Ovary (tissue), 7 donors: ENCODE measurements at regions not wholly inside any gene's neighbourhood (a gene's known extent, or its start where the extent isn't known, plus 50 kb on each side); places are given as distances from the start of the nearest gene placed in this dataset.

ENCODE experiments used
- DNase-seq, 5 donors: peaks; one replicate each; pipeline ENCODE4 v3.0.0-alpha.2; 2019 to 2020
- H3K27ac ChIP-seq, 2 donors: fragments of 200-600 bp; one replicate each; pipeline versions ENCODE4 v1.5.1 to v1.8.0; 2019 to 2022
- H3K27me3 ChIP-seq: fragments of 200-600 bp; one replicate; pipeline ENCODE4 v1.8.0; 2022
- H3K36me3 ChIP-seq: fragments of 200-600 bp; sonication (generic); one replicate; pipeline ENCODE4 v1.5.1; 2019
- H3K4me1 ChIP-seq: one replicate; pipeline ENCODE4 v1.8.1; 2013; ENCODE audit warnings: mild to moderate bottlenecking, moderate library complexity; ENCODE audit not compliant: insufficient read depth
- H3K4me3 ChIP-seq: fragments of 200-600 bp; sonication (generic); one replicate; pipeline ENCODE4 v1.5.1; 2017
- H3K9me3 ChIP-seq, 2 donors: fragments of 200-600 bp in 1 of 2; sonication (generic) in 1 of 2; one replicate each; pipeline versions ENCODE4 v1.5.1 to v1.8.1; 2013 to 2019; ENCODE audit warnings: mild to moderate bottlenecking in 1 of 2, moderate library complexity in 1 of 2
- EP300 ChIP-seq: sonication (generic); formaldehyde crosslinking; IDR thresholded peaks from one replicate; pipeline ENCODE4 v1.6.1; 2017; ENCODE audit warnings: antibody characterized with exemption
- POLR2A ChIP-seq: fragments of 450-650 bp; IDR thresholded peaks from one replicate; pipeline ENCODE4 v1.6.1; 2017; ENCODE audit warnings: antibody characterized with exemption, mild to moderate bottlenecking, moderate library complexity
- WGBS, 3 donors: extraction: QIAGEN DNeasy Blood & Tissue Kit in 1 of 3; methylation state at CpG; one replicate each; pipeline versions ENCODE4 v1.1.5 to v1.1.7; 2013 to 2017; 5-methylcytosine and 5-hydroxymethylcytosine counted together
- intact Hi-C, 4 donors: fragments of 100-400 bp; cut with DNase I; formaldehyde crosslinking; loops; one replicate each; pipeline versions ENCODE4 v1.11.0 to v1.15.1; 2022 to 2023
- TF ChIP-seq, protein P1 (sequence below), 3 donors: fragments of 450-650 bp in 2 of 3; fragments of 200-600 bp in 1 of 3; IDR thresholded peaks; one replicate each; pipeline versions ENCODE4 v1.5.1 to v1.8.0; 2016 to 2022; ENCODE audit warnings: antibody characterized with exemption in 3 of 3, mild to moderate bottlenecking in 1 of 3
- donor health status: DM: no; HTN: no; CAD: no; lungs with moderate emphysema.
- donor health status: DM: no; HTN: no; CAD: no.
- donor health status: Bipolar disorder and iron deficiency.
- donor health status: DM: no; HTN: no; CAD: no.
- donor health status: DM: yes; HTN: yes; CAD: no.

DNA sequence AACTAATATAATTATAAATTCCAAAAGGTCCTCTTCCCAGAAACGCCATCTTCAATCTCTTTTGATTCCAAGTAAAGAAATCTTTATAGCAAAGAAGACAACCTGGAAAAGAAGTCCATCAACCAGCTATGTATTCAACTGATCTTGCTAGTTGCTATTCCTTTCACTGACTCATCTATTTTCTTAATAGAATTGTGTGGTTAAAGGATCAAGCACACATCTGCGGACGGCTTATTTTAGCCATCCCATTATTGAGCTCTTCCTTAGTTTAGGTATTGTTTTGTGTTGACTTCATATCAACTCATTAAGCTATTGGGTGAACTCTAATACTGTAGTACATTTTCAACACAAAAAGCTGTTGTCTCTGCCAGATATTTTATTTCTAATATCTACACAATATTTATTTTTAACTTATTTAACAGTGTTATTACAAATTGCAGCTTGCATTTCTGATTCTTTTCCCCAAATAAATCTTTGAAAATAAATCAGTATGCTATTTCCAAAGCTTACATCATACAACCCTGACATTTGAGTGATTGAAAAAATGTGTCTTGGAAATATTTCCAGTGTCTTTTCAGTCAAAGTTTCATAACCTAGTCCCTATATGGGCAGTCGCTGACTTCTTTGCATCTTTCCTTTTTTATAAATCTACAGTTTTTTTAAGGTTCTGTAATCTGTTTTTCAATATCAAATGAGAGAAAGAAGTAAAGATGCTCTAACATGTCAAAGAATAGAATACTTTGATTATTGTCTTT is 158.8 kb upstream of the SPRY2 start:
- DNase-seq = no peak
- intact Hi-C loops = no loop called here
- WGBS, 3 donors = 84 to 86% (median 86%) methylated on average over 4 of the region's 4 CpGs
- Histone ChIP-seq H3K27me3 (no peaks in the 10 kb centered on the region), H3K36me3 (no peaks in the 10 kb centered on the region), H3K4me3 (no peak overlapping the region), H3K9me3 (no peaks in the 10 kb centered on the region), H3K4me1 (no peaks in the 10 kb centered on the region), H3K27ac (no peak overlapping the region)
- TF ChIP-seq, protein P1, sequence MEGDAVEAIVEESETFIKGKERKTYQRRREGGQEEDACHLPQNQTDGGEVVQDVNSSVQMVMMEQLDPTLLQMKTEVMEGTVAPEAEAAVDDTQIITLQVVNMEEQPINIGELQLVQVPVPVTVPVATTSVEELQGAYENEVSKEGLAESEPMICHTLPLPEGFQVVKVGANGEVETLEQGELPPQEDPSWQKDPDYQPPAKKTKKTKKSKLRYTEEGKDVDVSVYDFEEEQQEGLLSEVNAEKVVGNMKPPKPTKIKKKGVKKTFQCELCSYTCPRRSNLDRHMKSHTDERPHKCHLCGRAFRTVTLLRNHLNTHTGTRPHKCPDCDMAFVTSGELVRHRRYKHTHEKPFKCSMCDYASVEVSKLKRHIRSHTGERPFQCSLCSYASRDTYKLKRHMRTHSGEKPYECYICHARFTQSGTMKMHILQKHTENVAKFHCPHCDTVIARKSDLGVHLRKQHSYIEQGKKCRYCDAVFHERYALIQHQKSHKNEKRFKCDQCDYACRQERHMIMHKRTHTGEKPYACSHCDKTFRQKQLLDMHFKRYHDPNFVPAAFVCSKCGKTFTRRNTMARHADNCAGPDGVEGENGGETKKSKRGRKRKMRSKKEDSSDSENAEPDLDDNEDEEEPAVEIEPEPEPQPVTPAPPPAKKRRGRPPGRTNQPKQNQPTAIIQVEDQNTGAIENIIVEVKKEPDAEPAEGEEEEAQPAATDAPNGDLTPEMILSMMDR (IDR thresholded peaks at IDR 0.05) = no peak
- TF ChIP-seq POLR2A = no peak

DNA sequence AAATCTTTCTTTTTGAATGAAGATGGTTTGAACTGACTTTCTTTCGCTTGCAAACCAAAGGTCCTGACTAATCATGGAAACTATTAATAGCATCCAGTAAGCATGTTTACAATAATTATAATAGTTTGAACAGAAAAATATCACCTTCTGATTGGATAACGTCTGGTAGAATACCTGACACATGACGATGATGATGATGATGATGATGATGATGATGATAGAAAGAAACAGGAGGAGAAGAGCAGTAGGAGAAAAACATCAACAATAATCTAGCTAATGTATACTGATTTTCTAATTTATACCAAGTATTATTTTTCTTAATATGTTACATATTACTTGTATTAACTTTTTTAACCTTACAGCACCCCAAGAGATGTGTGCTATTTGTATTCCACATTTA is 157.5 kb upstream of the SPRY2 start:
- WGBS, 3 donors = 56 to 86% (median 63%) methylated on average over 3 of the region's 3 CpGs
- no peaks in the 10 kb centered on the region for H3K27me3 ChIP-seq
- intact Hi-C loops = no loop called here
- H3K9me3 ChIP-seq = no peaks in the 10 kb centered on the region
- H3K36me3 ChIP-seq = no peaks in the 10 kb centered on the region
- no peak for DNase-seq
- no peak overlapping the region for H3K4me3 ChIP-seq
- no peak overlapping the region for H3K27ac ChIP-seq
- H3K4me1 ChIP-seq = no peaks in the 10 kb centered on the region
- no peak for TF ChIP-seq POLR2A
- TF ChIP-seq, protein P1 (IDR thresholded peaks at IDR 0.05) = no peak
- no peak for TF ChIP-seq EP300

DNA sequence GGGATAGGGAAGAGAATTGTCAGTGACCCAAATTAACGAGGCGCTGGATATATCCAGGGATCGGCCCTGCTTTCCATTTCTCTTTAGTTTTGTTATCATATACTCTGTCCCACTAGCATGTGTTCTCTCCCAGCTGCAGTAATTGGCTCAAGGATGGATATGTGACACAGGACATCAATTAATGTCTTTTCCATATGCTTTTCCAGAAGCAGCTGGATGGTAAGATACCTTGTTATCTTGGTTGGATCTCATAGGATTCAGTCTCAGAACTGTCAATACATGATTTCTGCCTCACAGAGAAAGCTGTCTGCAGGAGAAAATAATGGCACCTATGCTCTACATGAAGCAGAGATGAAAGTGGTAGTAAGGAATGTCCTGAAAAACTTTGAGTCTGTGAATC is 157.1 kb upstream of the SPRY2 start:
- Histone ChIP-seq H3K27ac (no peak overlapping the region), H3K4me1 (no peaks in the 10 kb centered on the region), H3K36me3 (no peaks in the 10 kb centered on the region), H3K27me3 (no peaks in the 10 kb centered on the region), H3K4me3 (no peak overlapping the region), H3K9me3 (no peaks in the 10 kb centered on the region)
- 78 to 86% (median 80%) methylated on average over 3 of the region's 3 CpGs for WGBS, 3 donors
- no peak for TF ChIP-seq EP300
- TF ChIP-seq, protein P1 (IDR thresholded peaks at IDR 0.05) = no peak
- no peak for TF ChIP-seq POLR2A
- no peak for DNase-seq
- intact Hi-C loops = no loop called here

DNA sequence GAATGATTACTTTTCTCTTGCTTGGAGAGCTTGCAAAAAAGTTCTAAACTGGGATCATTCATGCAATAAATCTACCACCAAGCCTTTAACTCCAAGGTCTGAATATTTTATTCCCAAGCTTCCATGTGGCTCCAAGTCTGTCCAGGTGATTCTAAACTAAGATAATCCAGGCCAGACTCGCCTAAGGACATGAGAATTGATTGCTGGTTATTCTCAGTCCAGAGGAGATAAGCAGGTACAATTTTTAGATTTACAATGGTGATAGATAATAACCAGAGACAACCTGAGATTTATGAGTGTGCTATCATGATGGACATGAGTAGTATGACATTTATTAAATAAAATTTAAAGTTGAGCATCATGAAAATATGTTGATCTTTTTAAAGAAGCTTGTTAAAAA is 156.5 kb upstream of the SPRY2 start:
- Histone ChIP-seq H3K9me3 (no peaks in the 10 kb centered on the region), H3K4me3 (no peak overlapping the region), H3K27me3 (no peaks in the 10 kb centered on the region), H3K36me3 (no peaks in the 10 kb centered on the region), H3K27ac (no peak overlapping the region), H3K4me1 (no peaks in the 10 kb centered on the region)
- DNase-seq = no peak
- WGBS, 3 donors = 67 to 85% (median 82%) methylated on average over 1 of the region's 1 CpG
- no peak for TF ChIP-seq POLR2A
- TF ChIP-seq, protein P1 (IDR thresholded peaks at IDR 0.05) = no peak
- no peak for TF ChIP-seq EP300
- intact Hi-C loops = no loop called here
